Prostate gland (tissue), 2 donors: ENCODE measurements at regions not wholly inside any gene's neighbourhood (a gene's known extent, or its start where the extent isn't known, plus 50 kb on each side); places are given as distances from the start of the nearest gene placed in this dataset.

Source experiments
- POLR2A ChIP-seq: fragments of 450-650 bp; IDR thresholded peaks from one replicate; pipeline ENCODE4 v1.6.1; 2016; ENCODE audit warnings: antibody characterized with exemption, mild to moderate bottlenecking
- TF ChIP-seq, protein P1 (sequence below), 4 experiments: fragments of 200-600 bp in 2 of 4; fragments of 450-650 bp in 2 of 4; sonication (generic) in 2 of 4; IDR thresholded peaks; 1 replicate in 3 of 4; 2 replicates in 1 of 4; pipeline ENCODE4 v1.5.1; 2016 to 2019; ENCODE audit warnings: antibody characterized with exemption in 4 of 4, mild to moderate bottlenecking in 2 of 4, moderate library complexity in 2 of 4

DNA sequence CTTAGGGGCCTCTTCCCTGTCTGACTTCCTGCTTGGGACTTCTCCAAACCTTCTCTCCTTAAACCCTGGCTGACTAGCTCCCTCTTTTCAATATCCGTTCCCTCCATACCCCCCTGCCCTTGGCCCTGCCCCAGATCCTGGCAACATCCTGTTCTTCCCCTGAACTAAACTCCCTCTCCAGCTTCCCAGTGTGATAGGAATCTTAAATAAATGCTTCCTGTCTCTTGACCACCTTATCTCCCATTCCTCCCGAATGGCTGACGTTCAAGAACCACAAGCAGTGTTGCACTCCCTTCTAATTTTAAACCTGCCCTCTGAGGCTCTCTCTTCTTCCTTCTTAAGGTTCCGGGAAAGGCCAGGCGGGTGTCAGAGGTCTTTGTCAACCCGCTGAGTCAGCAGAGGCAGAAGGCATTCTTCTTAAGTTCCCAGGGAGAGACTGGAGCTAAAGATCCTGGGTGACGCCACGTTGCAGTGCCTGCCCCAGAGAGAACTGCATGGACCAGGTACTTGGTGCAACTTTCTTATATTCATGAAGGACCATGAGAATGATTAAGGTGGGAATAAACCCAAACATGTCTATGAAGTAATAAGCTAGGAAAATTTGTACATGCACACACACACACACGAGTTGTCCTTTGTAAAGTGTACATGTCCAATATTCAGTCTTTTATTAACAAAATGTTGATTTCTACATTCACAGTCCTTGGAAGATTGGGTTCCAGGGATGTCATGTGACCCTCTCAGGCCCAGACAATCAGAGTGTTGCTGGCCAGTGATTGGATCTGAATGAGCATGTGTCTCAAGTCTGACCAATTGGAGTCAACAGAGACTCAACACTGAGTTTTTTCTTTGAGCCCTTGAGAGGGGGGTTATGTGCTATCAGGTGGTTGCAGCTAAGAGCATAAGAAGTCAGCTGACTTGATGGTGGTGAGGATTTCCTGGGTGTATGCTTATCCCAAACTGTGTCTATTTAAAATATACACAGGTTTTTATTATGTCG is 420.2 kb upstream of the TBX3 start:
- TF ChIP-seq, protein P1, sequence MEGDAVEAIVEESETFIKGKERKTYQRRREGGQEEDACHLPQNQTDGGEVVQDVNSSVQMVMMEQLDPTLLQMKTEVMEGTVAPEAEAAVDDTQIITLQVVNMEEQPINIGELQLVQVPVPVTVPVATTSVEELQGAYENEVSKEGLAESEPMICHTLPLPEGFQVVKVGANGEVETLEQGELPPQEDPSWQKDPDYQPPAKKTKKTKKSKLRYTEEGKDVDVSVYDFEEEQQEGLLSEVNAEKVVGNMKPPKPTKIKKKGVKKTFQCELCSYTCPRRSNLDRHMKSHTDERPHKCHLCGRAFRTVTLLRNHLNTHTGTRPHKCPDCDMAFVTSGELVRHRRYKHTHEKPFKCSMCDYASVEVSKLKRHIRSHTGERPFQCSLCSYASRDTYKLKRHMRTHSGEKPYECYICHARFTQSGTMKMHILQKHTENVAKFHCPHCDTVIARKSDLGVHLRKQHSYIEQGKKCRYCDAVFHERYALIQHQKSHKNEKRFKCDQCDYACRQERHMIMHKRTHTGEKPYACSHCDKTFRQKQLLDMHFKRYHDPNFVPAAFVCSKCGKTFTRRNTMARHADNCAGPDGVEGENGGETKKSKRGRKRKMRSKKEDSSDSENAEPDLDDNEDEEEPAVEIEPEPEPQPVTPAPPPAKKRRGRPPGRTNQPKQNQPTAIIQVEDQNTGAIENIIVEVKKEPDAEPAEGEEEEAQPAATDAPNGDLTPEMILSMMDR (IDR thresholded peaks at IDR 0.05) = no peak
- no peak for TF ChIP-seq POLR2A
